IMR-90 (cell line): ENCODE measurements at regions not wholly inside any gene's neighbourhood (a gene's known extent, or its start where the extent isn't known, plus 50 kb on each side); places are given as distances from the start of the nearest gene placed in this dataset.

Experiments
- ATAC-seq: fragments of 200-7000 bp; cut with Tn5 transposase; 2 replicates; pipeline ENCODE4 v1.9.1; 2020; ENCODE audit warnings: low read depth, mild to moderate bottlenecking, moderate library complexity
- BruUV-seq: library from RNA; stranded (reverse); fragments of 400-500 nt; replicated peaks from 2 replicates; lab custom pipeline; 2021; lab: Mats Ljungman, UMichigan
- CTCF ChIA-PET: fragments of 300-600 bp; formaldehyde crosslinking; extraction: SDS; loops from one replicate; lab custom pipeline; 2021; ENCODE audit warnings: antibody characterized with exemption; lab: Yijun Ruan, JAX
- POLR2A ChIA-PET: fragments of 300-600 bp; sonication (Branson Sonifier 250); formaldehyde crosslinking; loops from one replicate; lab custom pipeline; 2022; ENCODE audit warnings: antibody characterized with exemption; ENCODE audit not compliant: unreplicated experiment; lab: Charles Lee
- DNase-seq: peaks from one replicate; pipeline ENCODE4 v3.0.0; 2013
- H2AFZ ChIP-seq: replicated peaks from 2 replicates; pipeline ENCODE3; 2013; ENCODE audit warnings: low read length, mild to moderate bottlenecking; ENCODE audit not compliant: poor library complexity
- H2AK5ac ChIP-seq: 2 replicates; pipeline ENCODE4 v1.6.1; 2013; ENCODE audit warnings: low read depth, low read length, inconsistent platforms
- H2AK9ac ChIP-seq: replicated peaks from 2 replicates; pipeline ENCODE3; 2013; ENCODE audit warnings: mild to moderate bottlenecking, low read depth, low read length, moderate library complexity; ENCODE audit not compliant: poor library complexity
- H2BK120ac ChIP-seq: 2 replicates; pipeline ENCODE4 v1.6.1; 2013; ENCODE audit warnings: low read depth, low read length, inconsistent platforms
- H2BK15ac ChIP-seq: 3 replicates; pipeline ENCODE4 v1.6.1; 2013; ENCODE audit warnings: low read depth, low read length, inconsistent platforms
- H2BK20ac ChIP-seq: 2 replicates; pipeline ENCODE4 v1.6.1; 2013; ENCODE audit warnings: low read depth, mild to moderate bottlenecking, inconsistent platforms, low read length, moderate library complexity
- H2BK5ac ChIP-seq: 2 replicates; pipeline ENCODE4 v1.6.1; 2013; ENCODE audit warnings: mild to moderate bottlenecking, low read depth, low read length, inconsistent platforms; ENCODE audit not compliant: poor library complexity, severe bottlenecking
- H3K14ac ChIP-seq: replicated peaks from 2 replicates; pipeline ENCODE4 v1.6.1; 2013; ENCODE audit warnings: low read depth, low read length, inconsistent platforms
- H3K18ac ChIP-seq: 2 replicates; pipeline ENCODE4 v1.6.1; 2013; ENCODE audit warnings: low read depth, low read length, control low read depth
- H3K23ac ChIP-seq: 2 replicates; pipeline ENCODE4 v1.6.1; 2013; ENCODE audit warnings: low read depth, low read length, inconsistent platforms
- H3K27ac ChIP-seq: 2 replicates; pipeline ENCODE4 v1.5.1; 2013; ENCODE audit warnings: mild to moderate bottlenecking, control low read depth, low read length; ENCODE audit not compliant: insufficient read depth
- H3K27me3 ChIP-seq: 2 replicates; pipeline ENCODE4 v1.6.1; 2013; ENCODE audit warnings: low read length; ENCODE audit not compliant: control insufficient read depth, insufficient read depth
- H3K36me3 ChIP-seq: 2 replicates; pipeline ENCODE4 v1.6.1; 2013; ENCODE audit warnings: low read length, mixed read lengths; ENCODE audit not compliant: control insufficient read depth, insufficient read depth
- H3K4ac ChIP-seq: 2 replicates; pipeline ENCODE4 v1.6.1; 2013; ENCODE audit warnings: low read depth, low read length, inconsistent platforms
- H3K4me1 ChIP-seq: 2 replicates; pipeline ENCODE4 v1.6.1; 2013; ENCODE audit warnings: low read length, mixed read lengths; ENCODE audit not compliant: control insufficient read depth, insufficient read depth
- H3K4me2 ChIP-seq: 2 replicates; pipeline ENCODE4 v1.6.1; 2013; ENCODE audit warnings: low read depth, mild to moderate bottlenecking, control low read depth, low read length, moderate library complexity
- H3K4me3 ChIP-seq: 2 replicates; pipeline ENCODE4 v1.5.1; 2013; ENCODE audit warnings: low read depth, mild to moderate bottlenecking, control low read depth, low read length, moderate library complexity; ENCODE audit not compliant: insufficient read depth
- H3K56ac ChIP-seq: 2 replicates; pipeline ENCODE4 v1.6.1; 2013; ENCODE audit warnings: low read length, inconsistent platforms; ENCODE audit not compliant: insufficient read depth; ENCODE audit errors: extremely low read depth
- H3K79me1 ChIP-seq, 2 experiments: 2 replicates each; pipeline ENCODE4 v1.6.1; 2013; ENCODE audit warnings: low read length in 2 of 2, inconsistent platforms in 1 of 2, low read depth in 1 of 2
- H3K9ac ChIP-seq: 2 replicates; pipeline ENCODE4 v1.6.1; 2013; ENCODE audit warnings: low read depth, low read length, control low read depth
- H3K9me1 ChIP-seq: 2 replicates; pipeline ENCODE4 v1.6.1; 2013; ENCODE audit warnings: low read length, inconsistent platforms; ENCODE audit not compliant: insufficient read depth
- H3K9me3 ChIP-seq: 2 replicates; pipeline ENCODE4 v1.6.1; 2013; ENCODE audit warnings: low read length; ENCODE audit not compliant: control insufficient read depth, insufficient read depth
- H4K20me1 ChIP-seq: 2 replicates; pipeline ENCODE4 v1.6.1; 2013; ENCODE audit warnings: low read length, inconsistent platforms; ENCODE audit not compliant: insufficient read depth
- H4K5ac ChIP-seq: 2 replicates; pipeline ENCODE4 v1.6.1; 2013; ENCODE audit warnings: mild to moderate bottlenecking, low read depth, low read length, control low read depth
- H4K8ac ChIP-seq, 2 experiments: 2 replicates each; pipeline ENCODE4 v1.6.1; 2013; ENCODE audit warnings: low read depth in 2 of 2, low read length in 2 of 2, control low read depth in 1 of 2, inconsistent platforms in 1 of 2
- H4K91ac ChIP-seq: 2 replicates; pipeline ENCODE4 v1.6.1; 2013; ENCODE audit warnings: low read depth, low read length, inconsistent platforms; ENCODE audit not compliant: insufficient read depth
- BHLHE40 ChIP-seq: fragments of 150-350 bp; IDR thresholded peaks from 2 replicates; pipeline ENCODE4 v1.6.1; 2016; ENCODE audit warnings: mild to moderate bottlenecking, low read depth, low read length
- CTCF ChIP-seq: conservative IDR thresholded peaks from 2 replicates; pipeline ENCODE4 v1.5.1; 2012; ENCODE audit warnings: mild to moderate bottlenecking, low read depth, low read length, improper control_type of control experiment
- ELK1 ChIP-seq: fragments of 150-350 bp; IDR thresholded peaks from 2 replicates; pipeline ENCODE4 v1.6.1; 2016; ENCODE audit warnings: low read depth, mild to moderate bottlenecking, low read length, moderate library complexity, borderline replicate concordance
- MAFK ChIP-seq: IDR thresholded peaks from 2 replicates; pipeline ENCODE4 v1.6.1; 2012; ENCODE audit warnings: low read depth, low read length, improper control_type of control experiment
- MXI1 ChIP-seq: IDR thresholded peaks from 2 replicates; pipeline ENCODE4 v1.6.1; 2012; ENCODE audit warnings: low read depth, mild to moderate bottlenecking, low read length, moderate library complexity, borderline replicate concordance
- POLR2A ChIP-seq: IDR thresholded peaks from 2 replicates; pipeline ENCODE4 v1.6.1; 2012; ENCODE audit warnings: mild to moderate bottlenecking, low read depth, low read length
- RCOR1 ChIP-seq: IDR thresholded peaks from 2 replicates; pipeline ENCODE4 v1.6.1; 2012; ENCODE audit warnings: mild to moderate bottlenecking, low read length, improper control_type of control experiment; ENCODE audit not compliant: insufficient replicate concordance
- RFX5 ChIP-seq: IDR thresholded peaks from 2 replicates; pipeline ENCODE4 v1.8.0; 2012; ENCODE audit warnings: low read depth, mild to moderate bottlenecking, low read length, moderate library complexity
- SMC3 ChIP-seq: fragments of 150-350 bp; IDR thresholded peaks from 2 replicates; pipeline ENCODE4 v1.6.1; 2016; ENCODE audit warnings: low read depth, mild to moderate bottlenecking, antibody characterized with exemption, low read length, moderate library complexity
- WGBS, 2 experiments: methylation state at CpG; one replicate each; pipeline versions ENCODE4 v1.1.5 to v1.1.7; 2013; ENCODE audit warnings: missing lambda C conversion rate in 2 of 2; ENCODE audit not compliant: insufficient read length in 1 of 2; ENCODE audit errors: extremely low coverage in 2 of 2; 5-methylcytosine and 5-hydroxymethylcytosine counted together
- dilution Hi-C: fragments of 300-500 bp; cut with HindIII; formaldehyde crosslinking; loops from one replicate; pipeline ENCODE4 v1.14.3; 2018; ENCODE audit warnings: low sequenced_read_pairs; ENCODE audit not compliant: unreplicated experiment
- in situ Hi-C: fragments of 300-500 bp; cut with MboI; formaldehyde crosslinking; loops from 3 replicates; pipeline ENCODE4 v1.14.3; 2019; ENCODE audit warnings: low sequenced_read_pairs, inconsistent platforms, mixed read lengths
- intact Hi-C: fragments of 100-400 bp; cut with micrococcal nuclease; formaldehyde crosslinking; loops from 2 replicates; pipeline ENCODE4 v1.10.0; 2022
- TF ChIP-seq, protein P1 (sequence below): fragments of 150-350 bp; IDR thresholded peaks from 2 replicates; pipeline ENCODE4 v1.6.1; 2017; ENCODE audit warnings: mild to moderate bottlenecking, antibody characterized with exemption, low read length, low read depth

- ChIA-PET POLR2A (no interaction called here), CTCF (no interaction called here)
- H3K4ac ChIP-seq = no peak overlapping the region
- no peak overlapping the region for H4K8ac ChIP-seq
- DNase-seq = no peak
- no peaks in the 10 kb centered on the region for H3K27me3 ChIP-seq
- no peaks in the 10 kb centered on the region for H4K20me1 ChIP-seq
- dilution Hi-C loops = no loop called here
- H3K9ac ChIP-seq = no peak overlapping the region
- ATAC-seq = no peak
- H3K9me1 ChIP-seq = no peaks in the 10 kb centered on the region
- BruUV-seq = no TSS peak
- TF ChIP-seq BHLHE40 (no peak), POLR2A (no peak), RCOR1 (no peak), MXI1 (no peak), ELK1 (no peak), CTCF (no peak), RFX5 (no peak), SMC3 (no peak), MAFK (no peak)
- TF ChIP-seq, protein P1, sequence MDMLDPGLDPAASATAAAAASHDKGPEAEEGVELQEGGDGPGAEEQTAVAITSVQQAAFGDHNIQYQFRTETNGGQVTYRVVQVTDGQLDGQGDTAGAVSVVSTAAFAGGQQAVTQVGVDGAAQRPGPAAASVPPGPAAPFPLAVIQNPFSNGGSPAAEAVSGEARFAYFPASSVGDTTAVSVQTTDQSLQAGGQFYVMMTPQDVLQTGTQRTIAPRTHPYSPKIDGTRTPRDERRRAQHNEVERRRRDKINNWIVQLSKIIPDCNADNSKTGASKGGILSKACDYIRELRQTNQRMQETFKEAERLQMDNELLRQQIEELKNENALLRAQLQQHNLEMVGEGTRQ = no peak
- no peaks in the 10 kb centered on the region for H3K9me3 ChIP-seq
- H2BK120ac ChIP-seq = peak overlapping the region; percentile 37; the same call in 1 of the 2 replicates
- no peaks in the 10 kb centered on the region for H3K79me1 ChIP-seq
- no peak overlapping the region for H3K4me2 ChIP-seq
- H3K4me3 ChIP-seq = no peak overlapping the region
- WGBS, 2 experiments = no CpG with 5 or more reads among the region's 2 CpGs
- H4K5ac ChIP-seq = no peak overlapping the region
- no peak overlapping the region for H3K56ac ChIP-seq
- no peak overlapping the region for H2BK5ac ChIP-seq
- no peak overlapping the region for H2BK20ac ChIP-seq
- no peak overlapping the region for H2AK9ac ChIP-seq
- H2AK5ac ChIP-seq = 0 out of 2 replicates have a peak overlapping the region, but pooled peaks have one; percentile 9
- H4K91ac ChIP-seq = no peak overlapping the region
- H3K14ac ChIP-seq = no peak overlapping the region
- no peak overlapping the region for H3K27ac ChIP-seq
- in situ Hi-C loops = no loop called here
- H3K18ac ChIP-seq = no peak overlapping the region; the same call in 1 of the 2 replicates
- intact Hi-C loops = no loop called here
- H3K23ac ChIP-seq = no peak overlapping the region
- no peaks in the 10 kb centered on the region for H3K36me3 ChIP-seq
- no peak overlapping the region; the same call in 2 of the 3 replicates for H2BK15ac ChIP-seq
- H2AFZ ChIP-seq = no peak overlapping the region
- H3K4me1 ChIP-seq = peaks cover 3% of the 10 kb centered on the region; the same call in 1 of the 2 replicates
These were observed 118.8 kb upstream of the AKR1E2 start for GRCh38 chr10:4707221-4707620.
